GM12891 (cell line): ENCODE measurements at regions not wholly inside any gene's neighbourhood (a gene's known extent, or its start where the extent isn't known, plus 50 kb on each side); places are given as distances from the start of the nearest gene placed in this dataset.

Experiments used
- PAX5 ChIP-seq: IDR thresholded peaks from 2 replicates; pipeline ENCODE4 v1.6.1; 2011; ENCODE audit warnings: low read length, moderate library complexity, mild to moderate bottlenecking; ENCODE audit not compliant: insufficient read depth, severe bottlenecking
- POLR2A ChIP-seq: IDR thresholded peaks from 2 replicates; pipeline ENCODE4 v1.6.1; 2011; ENCODE audit warnings: low read depth, low read length, control low read depth
- POLR2AphosphoS5 ChIP-seq: IDR thresholded peaks from 2 replicates; pipeline ENCODE4 v1.6.1; 2011; ENCODE audit warnings: low read depth, low read length, control low read depth
- POU2F2 ChIP-seq: IDR thresholded peaks from 2 replicates; pipeline ENCODE4 v1.6.1; 2011; ENCODE audit warnings: low read depth, mild to moderate bottlenecking, control low read depth, low read length, moderate library complexity
- TAF1 ChIP-seq: IDR thresholded peaks from 2 replicates; pipeline ENCODE4 v1.6.1; 2011; ENCODE audit warnings: low read depth, low read length, control low read depth

DNA sequence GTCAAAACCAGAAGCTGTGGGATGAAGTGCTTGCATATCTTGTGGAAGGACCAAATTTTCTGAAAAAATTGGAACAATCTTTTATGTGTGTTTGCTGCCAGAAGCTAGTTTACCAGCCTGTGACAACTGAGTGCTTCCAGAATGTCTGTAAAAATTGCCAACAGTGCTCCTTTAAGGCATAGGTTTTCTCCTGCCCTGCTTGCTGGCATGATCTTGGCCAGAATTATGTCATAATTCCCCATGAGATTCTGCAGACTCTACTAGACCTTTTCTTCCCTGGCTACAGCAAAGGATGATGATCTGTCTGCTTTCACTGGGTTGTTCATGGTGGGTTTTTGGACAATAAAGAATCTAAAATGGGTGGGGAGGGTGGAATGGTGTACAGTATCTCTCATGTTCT, 196.3 kb upstream of the ZCCHC13 start:
- TF ChIP-seq POLR2A (no peak), TAF1 (no peak), POLR2AphosphoS5 (no peak), PAX5 (no peak), POU2F2 (no peak)
